Right lobe of liver (tissue), 4 donors: ENCODE measurements at regions not wholly inside any gene's neighbourhood (a gene's known extent, or its start where the extent isn't known, plus 50 kb on each side); places are given as distances from the start of the nearest gene placed in this dataset.

Experiments used
- POLR2A ChIP-seq: fragments of 450-650 bp; IDR thresholded peaks from one replicate; pipeline ENCODE4 v1.6.1; 2017; ENCODE audit warnings: antibody characterized with exemption, mild to moderate bottlenecking
- TF ChIP-seq, protein P1 (sequence below), 4 donors: fragments of 200-600 bp in 3 of 4; fragments of 450-650 bp in 1 of 4; IDR thresholded peaks; one replicate each; pipeline versions ENCODE4 v1.5.1 to v1.8.0; 2016 to 2022; ENCODE audit warnings: antibody characterized with exemption in 4 of 4, mild to moderate bottlenecking in 2 of 4
- donor health status: DM: no; HTN: no; CAD: no.
- donor health status: DM: no; HTN: no; CAD: no.
- donor health status: DM: no; HTN: yes; CAD: no.

DNA sequence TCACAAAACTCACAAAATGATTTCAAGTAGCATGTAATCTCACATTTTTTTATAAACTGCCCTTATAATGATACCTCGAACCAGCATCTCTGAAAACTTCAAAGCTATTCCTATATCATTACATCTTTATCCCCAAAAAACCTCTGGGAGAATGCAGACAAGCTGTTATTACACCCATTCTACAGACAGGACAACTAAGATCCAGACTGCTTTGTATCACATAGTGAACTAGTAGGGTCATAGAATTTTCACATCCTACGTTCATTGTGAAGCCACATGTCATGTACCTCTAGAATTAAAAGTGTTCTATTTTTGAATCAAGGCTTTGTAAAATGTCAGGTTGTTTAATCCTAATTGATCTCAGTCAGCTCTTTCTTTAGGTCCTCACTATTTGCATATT is 98.7 kb upstream of the RAP2B start:
- TF ChIP-seq, protein P1, sequence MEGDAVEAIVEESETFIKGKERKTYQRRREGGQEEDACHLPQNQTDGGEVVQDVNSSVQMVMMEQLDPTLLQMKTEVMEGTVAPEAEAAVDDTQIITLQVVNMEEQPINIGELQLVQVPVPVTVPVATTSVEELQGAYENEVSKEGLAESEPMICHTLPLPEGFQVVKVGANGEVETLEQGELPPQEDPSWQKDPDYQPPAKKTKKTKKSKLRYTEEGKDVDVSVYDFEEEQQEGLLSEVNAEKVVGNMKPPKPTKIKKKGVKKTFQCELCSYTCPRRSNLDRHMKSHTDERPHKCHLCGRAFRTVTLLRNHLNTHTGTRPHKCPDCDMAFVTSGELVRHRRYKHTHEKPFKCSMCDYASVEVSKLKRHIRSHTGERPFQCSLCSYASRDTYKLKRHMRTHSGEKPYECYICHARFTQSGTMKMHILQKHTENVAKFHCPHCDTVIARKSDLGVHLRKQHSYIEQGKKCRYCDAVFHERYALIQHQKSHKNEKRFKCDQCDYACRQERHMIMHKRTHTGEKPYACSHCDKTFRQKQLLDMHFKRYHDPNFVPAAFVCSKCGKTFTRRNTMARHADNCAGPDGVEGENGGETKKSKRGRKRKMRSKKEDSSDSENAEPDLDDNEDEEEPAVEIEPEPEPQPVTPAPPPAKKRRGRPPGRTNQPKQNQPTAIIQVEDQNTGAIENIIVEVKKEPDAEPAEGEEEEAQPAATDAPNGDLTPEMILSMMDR (IDR thresholded peaks at IDR 0.05): no peak
- no peak for TF ChIP-seq POLR2A
